ENCODE measurements at regions not wholly inside any gene's neighbourhood (a gene's known extent, or its start where the extent isn't known, plus 50 kb on each side); places are given as distances from the start of the nearest gene placed in this dataset.

GRCh38 chr11:97201743-97202612 lies 812.2 kb downstream of the JRKL start:
- TF ChIP-seq CTCF (conservative IDR thresholded peaks at IDR 0.05) (no peak), EZH2 (IDR thresholded peaks at IDR 0.05; ENCODE audit: low read depth) (no peak)

Data from PC-9 (cell line).